Kidney (tissue), 13 donors: ENCODE measurements at regions not wholly inside any gene's neighbourhood (a gene's known extent, or its start where the extent isn't known, plus 50 kb on each side); places are given as distances from the start of the nearest gene placed in this dataset.

Experiments
- DNase-seq, 5 donors: peaks; one replicate each; pipeline ENCODE4 v3.0.0-alpha.2; 2013 to 2020
- FAIRE-seq: peaks from 2 replicates; lab custom pipeline; 2012; peaks lifted over from hg19 to GRCh38; lab: Jason Lieb, UNC
- H3K27ac ChIP-seq, 2 donors: one replicate each; pipeline ENCODE4 v1.7.0; 2013; ENCODE audit warnings: low read depth in 2 of 2, low read length in 2 of 2, inconsistent platforms in 1 of 2
- H3K27me3 ChIP-seq: one replicate; pipeline ENCODE4 v1.7.1; 2013; ENCODE audit warnings: low read length, inconsistent platforms; ENCODE audit not compliant: control insufficient read depth, insufficient read depth
- H3K36me3 ChIP-seq, 3 donors: one replicate each; pipeline versions ENCODE4 v1.7.0 to v1.7.1; 2013; ENCODE audit warnings: low read length in 3 of 3, control low read depth in 1 of 3, inconsistent platforms in 1 of 3; ENCODE audit not compliant: insufficient read depth in 3 of 3, control insufficient read depth in 2 of 3
- H3K4me1 ChIP-seq, 3 donors: one replicate each; pipeline versions ENCODE4 v1.7.0 to v1.7.1; 2013; ENCODE audit warnings: low read length in 3 of 3, inconsistent platforms in 1 of 3, low read depth in 1 of 3; ENCODE audit not compliant: control insufficient read depth in 2 of 3, insufficient read depth in 2 of 3
- H3K4me3 ChIP-seq, 3 donors: one replicate each; pipeline versions ENCODE4 v1.7.0 to v1.8.1; 2013; ENCODE audit warnings: low read length in 3 of 3, control low read depth in 1 of 3, inconsistent platforms in 1 of 3
- H3K9ac ChIP-seq, 3 donors: one replicate each; pipeline versions ENCODE4 v1.7.0 to v1.7.1; 2013; ENCODE audit warnings: low read length in 3 of 3, control low read depth in 1 of 3, inconsistent platforms in 1 of 3
- H3K9me3 ChIP-seq, 3 donors: one replicate each; pipeline versions ENCODE4 v1.7.0 to v1.7.1; 2013; ENCODE audit warnings: low read length in 3 of 3, control low read depth in 1 of 3, inconsistent platforms in 1 of 3; ENCODE audit not compliant: control insufficient read depth in 2 of 3, insufficient read depth in 1 of 3
- CTCF ChIP-seq: IDR thresholded peaks from 3 replicates; pipeline ENCODE4 v1.5.1; 2012; ENCODE audit warnings: mild to moderate bottlenecking, moderate library complexity, borderline replicate concordance; ENCODE audit not compliant: insufficient read depth; ENCODE audit errors: extremely low read depth
- intact Hi-C: fragments of 100-400 bp; cut with DNase I; formaldehyde crosslinking; loops from one replicate; pipeline ENCODE4 v1.11.1; 2022
- donor health status: control.
- donor health status: control.
- donor health status: control.
- donor health status: control.
- donor health status: control.
- donor health status: DM: yes; HTN: yes; CAD: no.
- donor health status: Normal renal cell carcinoma (clear cell type).

- Histone ChIP-seq H3K36me3 (no peaks in the 10 kb centered on the region), H3K27ac (no peak overlapping the region), H3K9ac (no peak overlapping the region), H3K9me3 (no peaks in the 10 kb centered on the region), H3K4me1 (no peaks in the 10 kb centered on the region), H3K4me3 (no peak overlapping the region), H3K27me3 (no peaks in the 10 kb centered on the region)
- FAIRE-seq (no peak), DNase-seq (no peak)
- no peak for TF ChIP-seq CTCF
- intact Hi-C loops, result no loop called here
Observed at GRCh38 chr14:38107216-38107631, 100.5 kb upstream of the SSTR1 start.

GRCh38 chr14:38108681-38109080, 99.0 kb upstream of the SSTR1 start:
- DNase-seq, result no peak
- Histone ChIP-seq H3K27ac (no peak overlapping the region), H3K4me3 (no peak overlapping the region), H3K27me3 (no peaks in the 10 kb centered on the region), H3K9ac (no peak overlapping the region), H3K36me3 (no peaks in the 10 kb centered on the region), H3K4me1 (no peaks in the 10 kb centered on the region), H3K9me3 (no peaks in the 10 kb centered on the region)
- no peak for FAIRE-seq
- intact Hi-C loops, result no loop called here
- no peak for TF ChIP-seq CTCF

- H3K9me3 ChIP-seq, result no peaks in the 10 kb centered on the region
- intact Hi-C loops, result no loop called here
- FAIRE-seq (no peak), DNase-seq (no peak)
- no peaks in the 10 kb centered on the region for H3K4me1 ChIP-seq
- H3K27ac ChIP-seq, result no peak overlapping the region
- H3K36me3 ChIP-seq, result no peaks in the 10 kb centered on the region
- no peak overlapping the region for H3K4me3 ChIP-seq
- no peaks in the 10 kb centered on the region for H3K27me3 ChIP-seq
- H3K9ac ChIP-seq, result no peak overlapping the region
- no peak for TF ChIP-seq CTCF
Observed at GRCh38 chr14:38110258-38110657, 97.4 kb upstream of the SSTR1 start.

- no peaks in the 10 kb centered on the region for H3K9me3 ChIP-seq
- DNase-seq, result no peak
- no peaks in the 10 kb centered on the region for H3K4me1 ChIP-seq
- no peak overlapping the region for H3K27ac ChIP-seq
- H3K9ac ChIP-seq, result no peak overlapping the region
- no peaks in the 10 kb centered on the region for H3K27me3 ChIP-seq
- intact Hi-C loops, result no loop called here
- no peak for TF ChIP-seq CTCF
- H3K36me3 ChIP-seq, result no peaks in the 10 kb centered on the region
- FAIRE-seq, result no peak
- H3K4me3 ChIP-seq, result no peak overlapping the region
Observed at GRCh38 chr14:38111046-38111445, 96.7 kb upstream of the SSTR1 start.
